ENCODE measurements at regions not wholly inside any gene's neighbourhood (a gene's known extent, or its start where the extent isn't known, plus 50 kb on each side); places are given as distances from the start of the nearest gene placed in this dataset.
"Not testable (repeated sequence)": the region's sequence is repeated elsewhere in the genome, so short reads cannot be mapped to it uniquely, and the experiment has no call there.

- in situ Hi-C loops (cut with MboI), result no loop called here
- H3K36me3 ChIP-seq (ENCODE audit: low read depth), result no peaks in the 10 kb centered on the region
These were observed 546.8 kb downstream of the RWDD3 start for GRCh38 chr1:95780836-95781235.

GRCh38 chr1:95790136-95790535 lies 556.1 kb downstream of the RWDD3 start:
- DNase-seq, result no peak
- no peaks in the 10 kb centered on the region for H3K9me2 ChIP-seq (ENCODE audit: insufficient read depth)
- H3K79me2 ChIP-seq (ENCODE audit: insufficient read depth), result no peaks in the 10 kb centered on the region
- no peak for TF ChIP-seq EZH2phosphoT487 (IDR thresholded peaks at IDR 0.05; ENCODE audit: insufficient read depth, low read depth)
- TF ChIP-seq EZH2 (IDR thresholded peaks at IDR 0.05; ENCODE audit: insufficient read depth, poor library complexity, severe bottlenecking), result no peak
- H3K4me1 ChIP-seq (ENCODE audit: insufficient read depth), result no peaks in the 10 kb centered on the region
- 0 to 6% methylated on average over 3 of the region's 3 CpGs for WGBS, 2 experiments (ENCODE audit: low coverage in 1 of 2, low lambda C conversion rate in 2 of 2, missing lambda C conversion rate in 2 of 2)
- in situ Hi-C loops (cut with MboI), result no loop called here
- no peaks in the 10 kb centered on the region for H3F3A ChIP-seq (ENCODE audit: insufficient read depth)
- no peaks in the 10 kb centered on the region for H3K36me3 ChIP-seq (ENCODE audit: low read depth)
- no peaks in the 10 kb centered on the region for H4K20me1 ChIP-seq (ENCODE audit: insufficient read depth)
- no peaks in the 10 kb centered on the region for H3K27me3 ChIP-seq (replicated peaks; ENCODE audit: insufficient read depth)
- no peak overlapping the region for H3K9ac ChIP-seq
- no peak overlapping the region for H3K4me2 ChIP-seq (ENCODE audit: unreplicated experiment)
- no peak overlapping the region for H3K27ac ChIP-seq
- H2AFZ ChIP-seq, result no peak overlapping the region
- no peaks in the 10 kb centered on the region for H3K9me3 ChIP-seq (ENCODE audit: low read depth)
- H3K4me3 ChIP-seq, result no peak overlapping the region

More at GRCh38 chr1:95780836-95781235, 546.8 kb downstream of the RWDD3 start:
- Histone ChIP-seq H3K9me2 (ENCODE audit: insufficient read depth) (no peaks in the 10 kb centered on the region), H3K9ac (no peak overlapping the region), H3F3A (ENCODE audit: insufficient read depth) (no peaks in the 10 kb centered on the region), H3K9me3 (ENCODE audit: low read depth) (no peaks in the 10 kb centered on the region), H3K27ac (no peak overlapping the region), H3K79me2 (ENCODE audit: insufficient read depth) (no peaks in the 10 kb centered on the region), H2AFZ (no peak overlapping the region), H4K20me1 (ENCODE audit: insufficient read depth) (no peaks in the 10 kb centered on the region), H3K27me3 (replicated peaks; ENCODE audit: insufficient read depth) (no peaks in the 10 kb centered on the region), H3K4me3 (no peak overlapping the region), H3K4me1 (ENCODE audit: insufficient read depth) (no peaks in the 10 kb centered on the region), H3K4me2 (ENCODE audit: unreplicated experiment) (no peak overlapping the region)
- DNase-seq, result no peak
- TF ChIP-seq EZH2phosphoT487 (IDR thresholded peaks at IDR 0.05; ENCODE audit: insufficient read depth, low read depth), result no peak
- TF ChIP-seq EZH2 (IDR thresholded peaks at IDR 0.05; ENCODE audit: insufficient read depth, poor library complexity, severe bottlenecking), result no peak
- 7 to 10% methylated on average over 3 of the region's 3 CpGs for WGBS, 2 experiments (ENCODE audit: low coverage in 1 of 2, low lambda C conversion rate in 2 of 2, missing lambda C conversion rate in 2 of 2)

- Histone ChIP-seq H3K4me2 (ENCODE audit: unreplicated experiment) (no peak overlapping the region), H3K4me3 (no peak overlapping the region), H3K27ac (no peak overlapping the region), H3K9me3 (ENCODE audit: low read depth) (no peaks in the 10 kb centered on the region), H3K4me1 (ENCODE audit: insufficient read depth) (no peaks in the 10 kb centered on the region), H3K9ac (no peak overlapping the region), H2AFZ (no peak overlapping the region), H3F3A (ENCODE audit: insufficient read depth) (no peaks in the 10 kb centered on the region), H3K79me2 (ENCODE audit: insufficient read depth) (no peaks in the 10 kb centered on the region), H3K9me2 (ENCODE audit: insufficient read depth) (no peaks in the 10 kb centered on the region), H4K20me1 (ENCODE audit: insufficient read depth) (no peaks in the 10 kb centered on the region), H3K36me3 (ENCODE audit: low read depth) (no peaks in the 10 kb centered on the region), H3K27me3 (replicated peaks; ENCODE audit: insufficient read depth) (no peaks in the 10 kb centered on the region)
- no peak for TF ChIP-seq EZH2 (IDR thresholded peaks at IDR 0.05; ENCODE audit: insufficient read depth, poor library complexity, severe bottlenecking)
- no peak for TF ChIP-seq EZH2phosphoT487 (IDR thresholded peaks at IDR 0.05; ENCODE audit: insufficient read depth, low read depth)
- in situ Hi-C loops (cut with MboI), result no loop called here
- WGBS, 2 experiments (ENCODE audit: low coverage in 1 of 2, low lambda C conversion rate in 2 of 2, missing lambda C conversion rate in 2 of 2), result 29 to 30% methylated on average over 5 of the region's 5 CpGs
- DNase-seq, result peak; percentile 16
These were observed 559.9 kb downstream of the RWDD3 start for GRCh38 chr1:95793893-95794292.

- H3K9me2 ChIP-seq (ENCODE audit: insufficient read depth); in situ Hi-C loops (cut with MboI); H3K27me3 ChIP-seq (replicated peaks; ENCODE audit: insufficient read depth); H4K20me1 ChIP-seq (ENCODE audit: insufficient read depth); H3F3A ChIP-seq (ENCODE audit: insufficient read depth); H3K4me3 ChIP-seq; H3K9ac ChIP-seq; H3K36me3 ChIP-seq (ENCODE audit: low read depth); H3K9me3 ChIP-seq (ENCODE audit: low read depth); H2AFZ ChIP-seq; H3K4me1 ChIP-seq (ENCODE audit: insufficient read depth); H3K4me2 ChIP-seq (ENCODE audit: unreplicated experiment); H3K79me2 ChIP-seq (ENCODE audit: insufficient read depth); DNase-seq; H3K27ac ChIP-seq: not testable (repeated sequence)
- WGBS, 2 experiments (ENCODE audit: low coverage in 1 of 2, low lambda C conversion rate in 2 of 2, missing lambda C conversion rate in 2 of 2), result 5 to 12% methylated on average over 2 of the region's 2 CpGs
These were observed 563.8 kb downstream of the RWDD3 start for GRCh38 chr1:95797761-95798160.

GRCh38 chr1:95806171-95806570 lies 572.2 kb downstream of the RWDD3 start:
- H4K20me1 ChIP-seq (ENCODE audit: insufficient read depth), result no peaks in the 10 kb centered on the region
- H3K4me1 ChIP-seq (ENCODE audit: insufficient read depth), result no peaks in the 10 kb centered on the region
- H3K9me2 ChIP-seq (ENCODE audit: insufficient read depth), result no peaks in the 10 kb centered on the region
- no peak overlapping the region for H3K27ac ChIP-seq
- no peak overlapping the region for H3K4me2 ChIP-seq (ENCODE audit: unreplicated experiment)
- H3K36me3 ChIP-seq (ENCODE audit: low read depth), result no peaks in the 10 kb centered on the region
- in situ Hi-C loops (cut with MboI), result no loop called here
- H3K27me3 ChIP-seq (replicated peaks; ENCODE audit: insufficient read depth), result no peaks in the 10 kb centered on the region
- no peak for TF ChIP-seq EZH2phosphoT487 (IDR thresholded peaks at IDR 0.05; ENCODE audit: insufficient read depth, low read depth)
- no peak overlapping the region for H3K4me3 ChIP-seq
- H3K9ac ChIP-seq, result no peak overlapping the region
- no peak overlapping the region for H2AFZ ChIP-seq
- DNase-seq, result no peak
- no peaks in the 10 kb centered on the region for H3F3A ChIP-seq (ENCODE audit: insufficient read depth)
- no peaks in the 10 kb centered on the region for H3K9me3 ChIP-seq (ENCODE audit: low read depth)
- no peaks in the 10 kb centered on the region for H3K79me2 ChIP-seq (ENCODE audit: insufficient read depth)
